SHP77 (cell line): ENCODE measurements at regions not wholly inside any gene's neighbourhood (a gene's known extent, or its start where the extent isn't known, plus 50 kb on each side); places are given as distances from the start of the nearest gene placed in this dataset.

Source experiments
- DNase-seq, 2 experiments: peaks; one replicate each; lab custom pipeline; 2025; lab: John Stamatoyannopoulos, UW

- DNase-seq, result no peak
Observed at GRCh38 chr3:6097556-6097955, 763.4 kb upstream of the GRM7 start.

- no peak for DNase-seq
Observed at GRCh38 chr3:6098516-6099157, 762.3 kb upstream of the GRM7 start.

- no peak for DNase-seq
Observed at GRCh38 chr3:6099458-6100075, 761.3 kb upstream of the GRM7 start.

GRCh38 chr3:6105187-6105586 lies 755.7 kb upstream of the GRM7 start:
- no peak for DNase-seq

GRCh38 chr3:6108957-6109356 lies 752.0 kb upstream of the GRM7 start:
- DNase-seq, result no peak

- no peak for DNase-seq
Observed at GRCh38 chr3:6110451-6110850, 750.5 kb upstream of the GRM7 start.

GRCh38 chr3:6112546-6112945 lies 748.4 kb upstream of the GRM7 start:
- DNase-seq, result no peak

- no peak for DNase-seq
Observed at GRCh38 chr3:6113338-6113737, 747.6 kb upstream of the GRM7 start.

GRCh38 chr3:6119367-6119766 lies 741.5 kb upstream of the GRM7 start:
- DNase-seq, result no peak

- no peak for DNase-seq
Observed at GRCh38 chr3:6120786-6121185, 740.1 kb upstream of the GRM7 start.

GRCh38 chr3:6124875-6125274 lies 736.0 kb upstream of the GRM7 start:
- DNase-seq, result no peak

GRCh38 chr3:6125520-6125919 lies 735.4 kb upstream of the GRM7 start:
- peak in 1 of 2 experiments; percentile 37 for DNase-seq

- no peak for DNase-seq
Observed at GRCh38 chr3:6132684-6133432, 728.1 kb upstream of the GRM7 start.

GRCh38 chr3:6142707-6143106 lies 718.2 kb upstream of the GRM7 start:
- no peak for DNase-seq

- no peak for DNase-seq
Observed at GRCh38 chr3:6147883-6148282, 713.0 kb upstream of the GRM7 start.

- DNase-seq, result no peak
Observed at GRCh38 chr3:6155650-6156338, 705.1 kb upstream of the GRM7 start.

- no peak for DNase-seq
Observed at GRCh38 chr3:6165951-6166350, 695.0 kb upstream of the GRM7 start.

- DNase-seq, result no peak
Observed at GRCh38 chr3:6168256-6168655, 692.7 kb upstream of the GRM7 start.

GRCh38 chr3:6172871-6173642 lies 687.9 kb upstream of the GRM7 start:
- DNase-seq, result no peak

GRCh38 chr3:6177417-6177816 lies 683.5 kb upstream of the GRM7 start:
- no peak for DNase-seq

GRCh38 chr3:6179761-6180160 lies 681.2 kb upstream of the GRM7 start:
- no peak for DNase-seq

GRCh38 chr3:6180171-6180570 lies 680.7 kb upstream of the GRM7 start:
- no peak for DNase-seq
